ENCODE measurements at regions not wholly inside any gene's neighbourhood (a gene's known extent, or its start where the extent isn't known, plus 50 kb on each side); places are given as distances from the start of the nearest gene placed in this dataset.
"Not testable (repeated sequence)": the region's sequence is repeated elsewhere in the genome, so short reads cannot be mapped to it uniquely, and the experiment has no call there.

DNA sequence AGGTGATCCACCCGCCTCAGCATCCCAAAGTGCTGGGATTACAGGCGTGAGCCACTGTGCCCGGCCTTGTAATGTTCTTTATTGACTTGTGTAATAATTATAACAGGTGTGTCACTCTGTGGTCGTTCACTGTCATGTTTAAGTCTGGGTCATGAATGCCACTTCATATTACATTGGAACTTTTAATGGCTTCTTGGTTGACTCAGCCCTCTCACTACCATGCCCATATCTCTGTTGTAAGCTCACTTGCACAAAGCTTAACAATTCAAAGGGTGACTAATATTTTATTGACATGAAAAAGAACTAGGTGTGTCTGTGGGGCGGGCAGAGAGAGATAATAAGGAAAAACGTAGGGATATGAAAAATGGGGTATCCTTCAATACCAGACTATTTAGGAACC is 639.7 kb upstream of the ACTRT1 start:
- no peak overlapping the region for H3K9ac ChIP-seq (ENCODE audit: insufficient read length)
- no peak for DNase-seq (ENCODE audit: low read depth, low spot score)
- H3K36me3 ChIP-seq (ENCODE audit: insufficient read depth, low read length) = no peaks in the 10 kb centered on the region
- no peak overlapping the region for H3K27ac ChIP-seq
- H3K4me3 ChIP-seq = no peak overlapping the region
- H3K9me3 ChIP-seq (ENCODE audit: low read depth, low read length) = no peaks in the 10 kb centered on the region
- no peak for TF ChIP-seq EZH2 (IDR thresholded peaks at IDR 0.05)

DNA sequence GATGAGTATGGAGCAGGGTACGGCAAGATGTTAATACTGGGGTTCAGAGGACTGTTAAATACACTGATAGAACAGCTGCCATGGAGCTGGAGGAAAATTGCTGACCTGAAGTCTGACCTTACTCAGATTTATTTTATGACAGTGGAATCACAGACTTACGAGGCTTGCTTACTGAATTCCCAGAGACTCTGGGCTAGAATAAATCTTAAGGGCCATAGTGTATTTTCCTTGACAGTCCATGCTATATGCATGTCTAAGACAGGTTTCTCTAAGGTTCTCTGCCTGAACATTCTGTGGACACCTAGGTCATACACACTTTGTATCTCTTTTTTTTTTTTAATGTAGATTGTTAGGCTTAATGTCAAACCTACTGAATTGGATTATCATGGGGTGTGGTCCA is 633.2 kb upstream of the ACTRT1 start:
- Histone ChIP-seq H3K36me3 (ENCODE audit: insufficient read depth, low read length) (no peaks in the 10 kb centered on the region), H3K4me3 (no peak overlapping the region), H3K9ac (ENCODE audit: insufficient read length) (no peak overlapping the region), H3K27ac (no peak overlapping the region), H3K9me3 (ENCODE audit: low read depth, low read length) (no peaks in the 10 kb centered on the region)
- no peak for DNase-seq (ENCODE audit: low read depth, low spot score)
- TF ChIP-seq FOXP2 (optimal IDR thresholded peaks at IDR 0.05; ENCODE audit: control extremely low read depth, extremely low read length, insufficient read depth) = no peak
- no peak for TF ChIP-seq EZH2 (IDR thresholded peaks at IDR 0.05)
- TF ChIP-seq POLR2AphosphoS5 (IDR thresholded peaks at IDR 0.05; ENCODE audit: borderline replicate concordance, low read depth, low read length) = no peak

DNA sequence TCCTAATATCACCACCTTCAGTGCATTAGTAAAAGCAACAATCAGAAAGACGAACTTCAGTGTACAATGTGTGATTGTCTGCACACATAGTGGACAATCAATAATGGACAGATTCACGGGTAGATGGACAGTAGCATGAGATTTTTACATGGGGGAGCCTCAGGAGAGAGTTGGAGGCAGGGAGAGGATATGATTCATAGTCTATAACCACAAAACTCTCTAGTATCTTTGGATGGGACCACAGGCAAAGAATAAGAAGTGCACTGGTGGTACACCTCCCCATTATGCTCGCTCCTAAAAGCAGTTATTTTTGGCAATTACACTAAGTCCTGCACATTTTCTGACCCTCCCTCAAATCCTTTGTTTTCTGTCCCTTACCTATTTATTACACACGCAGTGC is 624.4 kb upstream of the ACTRT1 start:
- Histone ChIP-seq H3K27ac (no peak overlapping the region), H3K9me3 (ENCODE audit: low read depth, low read length) (no peaks in the 10 kb centered on the region), H3K36me3 (ENCODE audit: insufficient read depth, low read length) (no peaks in the 10 kb centered on the region), H3K9ac (ENCODE audit: insufficient read length) (no peak overlapping the region), H3K4me3 (no peak overlapping the region)
- TF ChIP-seq POLR2AphosphoS5 (IDR thresholded peaks at IDR 0.05; ENCODE audit: borderline replicate concordance, low read depth, low read length) = no peak
- TF ChIP-seq FOXP2 (optimal IDR thresholded peaks at IDR 0.05; ENCODE audit: control extremely low read depth, extremely low read length, insufficient read depth) = no peak
- TF ChIP-seq EZH2 (IDR thresholded peaks at IDR 0.05) = no peak
- DNase-seq (ENCODE audit: low read depth, low spot score) = no peak

DNA sequence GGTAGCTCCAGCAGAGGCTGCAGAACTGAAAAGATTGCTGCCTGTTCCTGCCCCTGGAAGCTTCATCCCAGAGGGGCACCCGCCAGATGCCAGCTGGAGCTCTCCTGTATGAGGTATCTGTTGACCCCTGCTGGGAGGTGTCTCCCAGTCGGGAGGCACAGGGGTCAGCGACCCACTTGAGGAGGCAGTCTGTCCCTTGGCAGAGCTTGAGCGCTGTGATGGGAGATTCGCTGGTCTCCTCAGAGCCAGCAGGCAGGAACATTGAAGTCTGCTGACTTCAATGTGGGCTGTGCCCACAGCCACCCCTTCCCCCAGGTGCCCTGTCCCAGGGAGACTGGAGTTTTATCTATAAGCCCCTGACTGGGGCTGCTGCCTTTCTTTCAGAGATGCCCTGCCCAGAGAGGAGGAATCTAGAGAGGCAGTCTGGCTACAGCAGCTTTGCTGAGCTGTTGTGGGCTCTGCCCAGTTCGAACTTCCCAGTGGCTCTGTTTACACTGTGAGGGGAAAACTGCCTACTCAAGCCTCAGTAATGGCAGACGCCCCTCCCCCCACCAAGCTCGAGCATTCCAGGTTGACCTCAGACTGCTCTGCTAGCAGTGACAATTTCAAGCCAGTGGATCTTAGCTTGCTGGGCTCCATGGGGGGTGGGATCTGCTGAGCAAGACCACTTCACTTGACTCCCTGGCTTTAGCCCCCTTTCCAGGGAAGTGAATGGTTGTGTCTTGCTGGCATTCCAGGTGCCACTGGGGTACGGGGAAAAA is 622.3 kb upstream of the ACTRT1 start:
- H3K9me3 ChIP-seq (ENCODE audit: low read depth, low read length); H3K36me3 ChIP-seq (ENCODE audit: insufficient read depth, low read length); DNase-seq (ENCODE audit: low read depth, low spot score); H3K9ac ChIP-seq (ENCODE audit: insufficient read length); H3K27ac ChIP-seq; H3K4me3 ChIP-seq: not testable (repeated sequence)

DNA sequence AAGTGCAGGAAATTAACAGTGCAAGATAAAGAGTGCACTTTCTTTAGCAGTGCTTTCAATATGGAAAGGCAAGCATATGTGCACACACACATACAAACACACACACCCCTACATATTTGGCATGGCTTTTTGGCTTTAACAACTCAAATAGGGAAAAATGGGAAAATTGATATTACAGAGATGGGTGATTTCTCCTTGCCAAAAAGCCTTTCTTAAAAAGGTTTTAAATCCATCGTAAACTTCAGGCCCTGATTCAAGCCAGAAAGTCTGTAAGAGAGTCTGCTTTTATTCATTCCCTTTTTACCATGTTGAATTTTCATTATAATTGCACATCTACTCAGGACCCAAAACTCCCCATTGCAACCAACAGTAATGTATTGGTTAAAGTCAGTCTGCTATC is 612.0 kb upstream of the ACTRT1 start:
- DNase-seq (ENCODE audit: low read depth, low spot score) = no peak
- TF ChIP-seq POLR2AphosphoS5 (IDR thresholded peaks at IDR 0.05; ENCODE audit: borderline replicate concordance, low read depth, low read length) (no peak), EZH2 (IDR thresholded peaks at IDR 0.05) (no peak), FOXP2 (optimal IDR thresholded peaks at IDR 0.05; ENCODE audit: control extremely low read depth, extremely low read length, insufficient read depth) (no peak)
- no peaks in the 10 kb centered on the region for H3K9me3 ChIP-seq (ENCODE audit: low read depth, low read length)
- no peak overlapping the region for H3K4me3 ChIP-seq
- no peak overlapping the region for H3K27ac ChIP-seq
- no peaks in the 10 kb centered on the region for H3K36me3 ChIP-seq (ENCODE audit: insufficient read depth, low read length)
- no peak overlapping the region for H3K9ac ChIP-seq (ENCODE audit: insufficient read length)

DNA sequence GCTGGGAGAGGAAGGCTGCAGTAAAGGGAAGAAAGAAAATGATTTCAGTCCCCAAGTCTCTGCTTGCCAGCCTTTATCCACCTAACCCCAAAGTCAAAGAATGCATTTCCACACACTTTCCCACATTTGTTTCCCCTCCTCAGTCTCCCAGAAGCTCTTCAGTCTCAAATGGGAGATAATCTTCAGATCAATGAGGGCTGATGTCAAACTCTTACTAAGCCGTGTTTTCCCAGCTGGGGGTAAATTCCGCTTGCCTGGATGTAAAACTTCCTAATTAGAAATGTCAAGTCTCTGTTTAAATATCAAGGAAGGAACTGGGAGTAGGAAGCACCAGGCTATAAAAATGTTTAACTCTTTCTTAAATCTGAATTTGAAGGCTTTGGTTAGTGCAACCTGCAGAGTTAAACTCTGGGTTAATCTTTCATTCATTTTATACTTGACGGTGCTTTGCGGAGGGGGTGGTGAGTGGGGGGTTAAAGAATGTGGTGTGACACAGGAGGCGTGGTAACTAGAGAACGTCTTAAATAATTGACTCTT is 601.4 kb upstream of the ACTRT1 start:
- no peak overlapping the region for H3K9ac ChIP-seq (ENCODE audit: insufficient read length)
- H3K27ac ChIP-seq = no peak overlapping the region
- H3K4me3 ChIP-seq = no peak overlapping the region
- H3K36me3 ChIP-seq (ENCODE audit: insufficient read depth, low read length) = no peaks in the 10 kb centered on the region
- no peak for DNase-seq (ENCODE audit: low read depth, low spot score)
- no peaks in the 10 kb centered on the region for H3K9me3 ChIP-seq (ENCODE audit: low read depth, low read length)
- TF ChIP-seq EZH2 (IDR thresholded peaks at IDR 0.05) = no peak
- no peak for TF ChIP-seq FOXP2 (optimal IDR thresholded peaks at IDR 0.05; ENCODE audit: control extremely low read depth, extremely low read length, insufficient read depth)
- no peak for TF ChIP-seq POLR2AphosphoS5 (IDR thresholded peaks at IDR 0.05; ENCODE audit: borderline replicate concordance, low read depth, low read length)

DNA sequence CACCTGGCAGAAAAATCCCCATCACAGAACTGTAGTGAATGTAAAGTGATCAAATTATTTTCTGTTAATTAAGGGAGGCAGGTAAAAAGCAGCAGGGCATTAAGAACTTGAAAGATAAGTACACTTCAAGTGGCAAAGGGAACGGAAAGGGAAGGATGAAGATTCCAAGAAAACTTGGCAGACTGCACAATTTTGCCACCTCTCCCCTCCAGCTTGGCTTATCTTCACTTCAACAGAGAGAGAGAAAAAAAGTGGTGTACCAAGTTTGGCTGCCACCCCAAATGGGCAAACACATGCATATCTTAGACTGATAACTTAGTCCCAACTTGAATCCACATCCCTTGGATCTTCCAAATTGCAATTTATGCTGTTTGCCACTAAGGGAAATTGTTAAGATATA is 598.1 kb upstream of the ACTRT1 start:
- H3K9me3 ChIP-seq (ENCODE audit: low read depth, low read length) = no peaks in the 10 kb centered on the region
- H3K4me3 ChIP-seq = no peak overlapping the region
- H3K36me3 ChIP-seq (ENCODE audit: insufficient read depth, low read length) = no peaks in the 10 kb centered on the region
- DNase-seq (ENCODE audit: low read depth, low spot score) = no peak
- H3K9ac ChIP-seq (ENCODE audit: insufficient read length) = no peak overlapping the region
- H3K27ac ChIP-seq = no peak overlapping the region
- TF ChIP-seq POLR2AphosphoS5 (IDR thresholded peaks at IDR 0.05; ENCODE audit: borderline replicate concordance, low read depth, low read length) (no peak), EZH2 (IDR thresholded peaks at IDR 0.05) (no peak), FOXP2 (optimal IDR thresholded peaks at IDR 0.05; ENCODE audit: control extremely low read depth, extremely low read length, insufficient read depth) (no peak)

DNA sequence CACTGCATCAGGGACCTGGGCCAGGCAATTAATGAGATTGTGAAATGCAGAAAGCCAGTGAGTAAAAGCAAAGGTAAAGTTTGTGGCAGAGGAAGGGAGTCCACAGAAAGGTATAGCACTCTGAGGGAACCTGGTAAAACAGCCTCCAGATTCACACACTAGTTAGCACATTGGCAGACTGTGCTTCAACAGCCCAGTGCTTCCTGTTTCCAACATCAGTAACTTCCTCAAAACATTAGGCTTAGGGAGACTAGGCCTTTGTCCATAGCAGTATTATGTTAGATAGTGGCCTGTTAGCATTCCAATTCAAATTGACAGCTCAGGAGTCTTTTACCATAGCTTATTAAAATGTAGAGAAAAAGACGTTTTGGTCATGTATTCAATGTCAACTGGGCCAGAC is 582.6 kb upstream of the ACTRT1 start:
- DNase-seq (ENCODE audit: low read depth, low spot score) = no peak
- TF ChIP-seq EZH2 (IDR thresholded peaks at IDR 0.05) (no peak), POLR2AphosphoS5 (IDR thresholded peaks at IDR 0.05; ENCODE audit: borderline replicate concordance, low read depth, low read length) (no peak), FOXP2 (optimal IDR thresholded peaks at IDR 0.05; ENCODE audit: control extremely low read depth, extremely low read length, insufficient read depth) (no peak)

DNA sequence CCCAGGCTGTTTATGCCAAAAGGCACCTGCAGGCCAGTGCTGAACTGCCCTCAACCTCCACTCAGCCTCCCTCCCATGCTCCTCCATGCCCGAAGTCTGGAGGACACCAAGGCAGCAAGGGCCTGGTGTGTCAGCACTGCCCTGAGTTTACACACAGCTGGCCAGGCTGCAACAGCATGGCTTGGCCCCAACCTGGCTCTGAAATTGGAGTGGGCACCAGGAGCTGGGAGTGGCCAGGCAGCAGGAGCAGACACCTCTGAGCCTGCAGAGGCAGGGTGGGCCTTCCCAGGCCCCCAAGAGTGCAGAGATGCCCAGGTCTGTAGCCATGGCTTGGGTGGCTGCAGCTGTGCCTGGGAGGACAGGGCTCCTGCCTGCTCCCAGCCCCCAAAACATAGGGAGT is 571.2 kb upstream of the ACTRT1 start:
- Histone ChIP-seq H3K27ac (no peak overlapping the region), H3K4me3 (no peak overlapping the region), H3K36me3 (ENCODE audit: insufficient read depth, low read length) (no peaks in the 10 kb centered on the region), H3K9ac (ENCODE audit: insufficient read length) (no peak overlapping the region), H3K9me3 (ENCODE audit: low read depth, low read length) (no peaks in the 10 kb centered on the region)
- no peak for DNase-seq (ENCODE audit: low read depth, low spot score)
- no peak for TF ChIP-seq EZH2 (IDR thresholded peaks at IDR 0.05)
- TF ChIP-seq POLR2AphosphoS5 (IDR thresholded peaks at IDR 0.05; ENCODE audit: borderline replicate concordance, low read depth, low read length) = no peak
- no peak for TF ChIP-seq FOXP2 (optimal IDR thresholded peaks at IDR 0.05; ENCODE audit: control extremely low read depth, extremely low read length, insufficient read depth)

More for the DNA sequence above, 582.6 kb upstream of the ACTRT1 start:
- Histone ChIP-seq H3K9ac (ENCODE audit: insufficient read length) (no peak overlapping the region), H3K4me3 (no peak overlapping the region), H3K9me3 (ENCODE audit: low read depth, low read length) (no peaks in the 10 kb centered on the region), H3K27ac (no peak overlapping the region), H3K36me3 (ENCODE audit: insufficient read depth, low read length) (no peaks in the 10 kb centered on the region)

All from SK-N-MC (cell line).